ENCODE measurements at regions not wholly inside any gene's neighbourhood (a gene's known extent, or its start where the extent isn't known, plus 50 kb on each side); places are given as distances from the start of the nearest gene placed in this dataset.

- no peak overlapping the region for H3K27ac ChIP-seq (ENCODE audit: extremely low read depth, low read depth, low read length)
- TF ChIP-seq ZNF350 (tag by site-specific recombination; IDR thresholded peaks at IDR 0.05), result no peak
- TF ChIP-seq ZSCAN18 (tag by site-specific recombination; IDR thresholded peaks at IDR 0.05), result no peak
- no peak for TF ChIP-seq KLF8 (tag by site-specific recombination; IDR thresholded peaks at IDR 0.05)
- no peak for TF ChIP-seq ZNF629 (tag by site-specific recombination; IDR thresholded peaks at IDR 0.05)
- TF ChIP-seq ZNF560 (tag by site-specific recombination; IDR thresholded peaks at IDR 0.05; ENCODE audit: borderline replicate concordance), result no peak
- H3K4me3 ChIP-seq (ENCODE audit: low read depth, low read length), result no peak overlapping the region
- ChIA-PET CTCF (no interaction called here), POLR2A (no interaction called here)
- no peaks in the 10 kb centered on the region for H3K9me3 ChIP-seq (ENCODE audit: control insufficient read depth, insufficient read depth, low read depth, low read length)
- H3K4me1 ChIP-seq (ENCODE audit: control insufficient read depth, insufficient read depth, low read length), result no peaks in the 10 kb centered on the region
- H3K36me3 ChIP-seq (ENCODE audit: control insufficient read depth in 2 of 2, insufficient read depth in 1 of 2, low read length in 2 of 2), result no peaks in the 10 kb centered on the region
Observed at GRCh38 chr2:122480501-122481243, 725.2 kb downstream of the TSN start.

DNA sequence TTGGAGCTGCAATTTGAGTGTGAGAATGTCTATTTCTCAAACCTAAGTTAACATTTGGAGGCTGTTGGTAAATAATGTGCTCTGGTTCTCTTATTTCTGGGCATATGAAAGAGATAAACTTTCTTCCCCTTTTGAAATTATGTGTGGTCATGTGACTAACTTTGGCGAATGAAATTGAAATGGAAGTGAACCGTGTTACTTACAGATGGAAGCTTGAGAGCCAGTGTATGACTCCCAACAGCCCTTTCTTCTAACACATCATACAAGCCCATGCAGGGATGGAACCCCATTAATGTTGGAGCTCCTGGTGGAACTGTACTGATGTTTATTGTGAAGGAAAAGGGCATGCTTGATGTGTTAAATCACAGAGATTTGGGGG lies 725.8 kb downstream of the TSN start:
- POLR2A ChIA-PET, result no interaction called here
- CTCF ChIA-PET, result interaction anchor here (0.6 kb wide), 1 partner anchor 335 kb away, joined by 3 read pairs; no protein-coding TSS in a partner anchor

GRCh38 chr2:122481717-122482116 lies 726.3 kb downstream of the TSN start:
- ChIA-PET CTCF (interaction anchor here (0.6 kb wide), 1 partner anchor 334 kb away, joined by 3 read pairs; no protein-coding TSS in a partner anchor), POLR2A (no interaction called here)
- H3K27ac ChIP-seq (ENCODE audit: extremely low read depth, low read depth, low read length), result no peak overlapping the region
- no peaks in the 10 kb centered on the region for H3K9me3 ChIP-seq (ENCODE audit: control insufficient read depth, insufficient read depth, low read depth, low read length)
- no peaks in the 10 kb centered on the region for H3K36me3 ChIP-seq (ENCODE audit: control insufficient read depth in 2 of 2, insufficient read depth in 1 of 2, low read length in 2 of 2)
- no peak overlapping the region for H3K4me3 ChIP-seq (ENCODE audit: low read depth, low read length)
- H3K4me1 ChIP-seq (ENCODE audit: control insufficient read depth, insufficient read depth, low read length), result no peaks in the 10 kb centered on the region
- no peak for TF ChIP-seq ZBTB17 (tag by site-specific recombination; IDR thresholded peaks at IDR 0.05)
- TF ChIP-seq ZNF660 (tag by site-specific recombination; IDR thresholded peaks at IDR 0.05), result no peak
- TF ChIP-seq, protein P1, sequence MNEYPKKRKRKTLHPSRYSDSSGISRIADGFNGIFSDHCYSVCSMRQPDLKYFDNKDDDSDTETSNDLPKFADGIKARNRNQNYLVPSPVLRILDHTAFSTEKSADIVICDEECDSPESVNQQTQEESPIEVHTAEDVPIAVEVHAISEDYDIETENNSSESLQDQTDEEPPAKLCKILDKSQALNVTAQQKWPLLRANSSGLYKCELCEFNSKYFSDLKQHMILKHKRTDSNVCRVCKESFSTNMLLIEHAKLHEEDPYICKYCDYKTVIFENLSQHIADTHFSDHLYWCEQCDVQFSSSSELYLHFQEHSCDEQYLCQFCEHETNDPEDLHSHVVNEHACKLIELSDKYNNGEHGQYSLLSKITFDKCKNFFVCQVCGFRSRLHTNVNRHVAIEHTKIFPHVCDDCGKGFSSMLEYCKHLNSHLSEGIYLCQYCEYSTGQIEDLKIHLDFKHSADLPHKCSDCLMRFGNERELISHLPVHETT (tag by site-specific recombination; IDR thresholded peaks at IDR 0.05), result no peak
- TF ChIP-seq ZNF114 (tag by site-specific recombination; IDR thresholded peaks at IDR 0.05), result no peak
- no peak for TF ChIP-seq ZBTB1 (tag by site-specific recombination; IDR thresholded peaks at IDR 0.05)
- no peak for TF ChIP-seq OSR2 (tag by site-specific recombination; IDR thresholded peaks at IDR 0.05)
- TF ChIP-seq ZNF10 (tag by site-specific recombination; IDR thresholded peaks at IDR 0.05), result no peak
- no peak for TF ChIP-seq ZNF138 (tag by site-specific recombination; IDR thresholded peaks at IDR 0.05; ENCODE audit: borderline replicate concordance)
- no peak for TF ChIP-seq GLI2 (tag by site-specific recombination; IDR thresholded peaks at IDR 0.05; ENCODE audit: borderline replicate concordance, low read depth)
- TF ChIP-seq GFI1B (tag by site-specific recombination; IDR thresholded peaks at IDR 0.05), result no peak
- no peak for TF ChIP-seq SETDB1 (IDR thresholded peaks at IDR 0.05; ENCODE audit: insufficient read length, low read length)

More for the DNA sequence above, 725.8 kb downstream of the TSN start:
- Histone ChIP-seq H3K36me3 (ENCODE audit: control insufficient read depth in 2 of 2, insufficient read depth in 1 of 2, low read length in 2 of 2) (no peaks in the 10 kb centered on the region), H3K27ac (ENCODE audit: extremely low read depth, low read depth, low read length) (no peak overlapping the region), H3K4me1 (ENCODE audit: control insufficient read depth, insufficient read depth, low read length) (no peaks in the 10 kb centered on the region), H3K4me3 (ENCODE audit: low read depth, low read length) (no peak overlapping the region), H3K9me3 (ENCODE audit: control insufficient read depth, insufficient read depth, low read depth, low read length) (no peaks in the 10 kb centered on the region)
- no peak for TF ChIP-seq ZNF416 (tag by site-specific recombination; IDR thresholded peaks at IDR 0.05)
- TF ChIP-seq KLF1 (tag by site-specific recombination; IDR thresholded peaks at IDR 0.05), result no peak
- no peak for TF ChIP-seq PRDM10 (tag by site-specific recombination; IDR thresholded peaks at IDR 0.05)
- no peak for TF ChIP-seq ZNF610 (tag by site-specific recombination; IDR thresholded peaks at IDR 0.05; ENCODE audit: borderline replicate concordance)
- TF ChIP-seq, protein P2, sequence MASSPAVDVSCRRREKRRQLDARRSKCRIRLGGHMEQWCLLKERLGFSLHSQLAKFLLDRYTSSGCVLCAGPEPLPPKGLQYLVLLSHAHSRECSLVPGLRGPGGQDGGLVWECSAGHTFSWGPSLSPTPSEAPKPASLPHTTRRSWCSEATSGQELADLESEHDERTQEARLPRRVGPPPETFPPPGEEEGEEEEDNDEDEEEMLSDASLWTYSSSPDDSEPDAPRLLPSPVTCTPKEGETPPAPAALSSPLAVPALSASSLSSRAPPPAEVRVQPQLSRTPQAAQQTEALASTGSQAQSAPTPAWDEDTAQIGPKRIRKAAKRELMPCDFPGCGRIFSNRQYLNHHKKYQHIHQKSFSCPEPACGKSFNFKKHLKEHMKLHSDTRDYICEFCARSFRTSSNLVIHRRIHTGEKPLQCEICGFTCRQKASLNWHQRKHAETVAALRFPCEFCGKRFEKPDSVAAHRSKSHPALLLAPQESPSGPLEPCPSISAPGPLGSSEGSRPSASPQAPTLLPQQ (tag by site-specific recombination; IDR thresholded peaks at IDR 0.05), result no peak
- no peak for TF ChIP-seq ZNF514 (tag by site-specific recombination; IDR thresholded peaks at IDR 0.05)
- no peak for TF ChIP-seq ZNF169 (tag by site-specific recombination; IDR thresholded peaks at IDR 0.05)
